Activated CD8-positive, alpha-beta memory T cell treated with anti-CD3 and anti-CD28 coated beads for 36 hours (primary cell): ENCODE measurements at regions not wholly inside any gene's neighbourhood (a gene's known extent, or its start where the extent isn't known, plus 50 kb on each side); places are given as distances from the start of the nearest gene placed in this dataset.
"Not testable (repeated sequence)": the region's sequence is repeated elsewhere in the genome, so short reads cannot be mapped to it uniquely, and the experiment has no call there.

Source experiments
- CTCF ChIA-PET: fragments of 350-600 bp; sonication (Branson Sonifier 250); formaldehyde crosslinking; loops from one replicate; lab custom pipeline; 2021; ENCODE audit warnings: antibody characterized with exemption; lab: Charles Lee
- POLR2A ChIA-PET: fragments of 350-600 bp; sonication (Branson Sonifier 250); formaldehyde crosslinking; loops from one replicate; lab custom pipeline; 2021; ENCODE audit warnings: antibody characterized with exemption; lab: Charles Lee

DNA sequence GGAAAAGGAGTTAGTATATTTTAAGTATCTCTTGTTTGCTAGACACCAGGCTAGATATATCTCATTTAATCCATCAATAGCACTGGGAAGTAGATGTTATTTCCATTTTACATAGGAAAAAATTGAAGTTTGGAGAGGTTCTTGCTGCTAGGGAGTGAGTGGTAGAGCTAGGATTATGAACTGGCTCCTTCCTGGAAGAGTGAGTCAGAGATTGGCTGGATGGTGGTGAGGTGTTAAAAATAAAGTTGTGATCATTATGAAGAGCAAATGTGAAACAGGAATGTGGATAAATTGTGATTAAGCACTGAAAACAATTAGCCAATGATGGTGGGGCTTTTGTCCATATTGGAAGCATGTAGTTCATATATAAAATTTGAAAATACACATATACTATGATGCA lies 234.2 kb downstream of the WNT5A start:
- CTCF ChIA-PET = no interaction called here
- POLR2A ChIA-PET = no interaction called here

DNA sequence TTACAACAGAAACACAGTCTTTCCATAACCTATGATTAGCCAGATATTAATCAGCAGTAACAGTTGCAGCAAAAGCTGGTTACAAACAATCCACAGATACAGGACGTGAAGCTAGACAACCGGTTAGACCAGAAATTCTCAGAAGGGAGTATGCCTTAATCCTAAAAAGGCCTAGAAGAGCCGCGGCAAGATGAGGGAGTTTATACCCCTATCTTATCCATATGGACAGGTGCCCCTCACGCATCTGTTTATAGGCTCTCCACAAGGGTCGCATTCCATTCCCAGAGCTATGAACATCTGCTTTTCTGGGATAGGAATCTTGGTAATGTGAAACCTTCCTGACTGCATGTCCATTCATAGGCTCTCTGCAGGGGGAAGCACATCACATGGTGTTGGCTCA lies 237.9 kb downstream of the WNT5A start:
- POLR2A ChIA-PET = not testable (repeated sequence)

DNA sequence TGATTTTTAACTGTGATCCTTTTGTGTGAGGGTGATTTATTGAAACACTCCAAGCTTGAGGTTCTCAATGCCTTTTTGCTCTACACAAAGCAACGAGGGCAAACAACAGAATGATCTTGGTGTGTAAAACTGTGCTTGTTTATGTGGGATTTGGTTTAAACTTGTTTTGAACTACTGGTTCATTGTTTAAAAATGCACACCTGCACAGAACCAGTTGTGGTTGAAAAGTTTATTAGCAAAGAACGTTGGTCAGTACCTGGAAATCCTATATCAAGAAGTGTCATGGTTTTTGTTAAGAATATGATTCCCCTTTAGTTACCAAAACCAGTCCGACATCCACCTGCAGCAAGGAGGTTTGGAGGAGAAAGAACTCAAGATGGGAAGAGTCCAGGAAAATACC lies 239.4 kb downstream of the WNT5A start:
- ChIA-PET CTCF (no interaction called here), POLR2A (no interaction called here)

More for the DNA sequence above, 237.9 kb downstream of the WNT5A start:
- CTCF ChIA-PET = not testable (repeated sequence)

DNA sequence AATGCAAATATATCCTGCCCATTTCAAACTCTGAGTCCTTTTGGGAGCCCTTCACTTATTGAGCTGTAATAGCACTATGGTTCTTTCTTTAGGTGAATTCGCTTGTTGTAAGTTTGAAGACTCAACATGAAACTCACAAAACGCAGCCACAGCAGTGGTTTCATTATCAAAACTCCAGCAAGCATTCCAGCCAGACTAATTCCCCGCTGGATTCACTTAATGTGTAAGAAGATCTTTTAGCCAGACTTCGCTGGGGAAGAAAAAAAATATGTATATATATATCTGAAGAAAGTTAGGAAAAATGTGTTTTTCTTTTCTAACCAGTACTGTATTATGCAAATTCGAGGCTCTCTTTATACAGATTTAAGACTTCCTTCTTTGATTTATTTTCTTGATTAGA lies 241.1 kb downstream of the WNT5A start:
- CTCF ChIA-PET = no interaction called here

DNA sequence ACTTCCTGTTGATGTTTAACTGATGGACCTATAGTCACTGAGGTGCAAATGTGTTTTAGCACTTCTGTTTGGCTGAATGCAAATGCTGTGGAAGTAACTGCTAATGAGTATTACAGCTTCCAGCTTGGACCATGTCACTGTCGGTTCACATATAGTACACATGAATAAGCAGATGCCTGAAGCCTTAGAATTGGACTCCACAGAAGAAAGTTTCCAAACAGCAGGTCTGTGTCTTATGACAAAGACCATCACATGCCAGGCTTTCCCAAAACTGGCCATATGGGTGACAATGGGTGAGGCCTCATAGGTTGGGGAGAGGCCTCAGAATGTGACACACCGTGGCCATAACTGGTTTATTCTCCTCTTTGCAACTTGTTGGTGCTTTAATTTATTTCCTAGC lies 241.8 kb downstream of the WNT5A start:
- CTCF ChIA-PET = no interaction called here
- POLR2A ChIA-PET = no interaction called here

More for the DNA sequence above, 241.1 kb downstream of the WNT5A start:
- POLR2A ChIA-PET = no interaction called here

DNA sequence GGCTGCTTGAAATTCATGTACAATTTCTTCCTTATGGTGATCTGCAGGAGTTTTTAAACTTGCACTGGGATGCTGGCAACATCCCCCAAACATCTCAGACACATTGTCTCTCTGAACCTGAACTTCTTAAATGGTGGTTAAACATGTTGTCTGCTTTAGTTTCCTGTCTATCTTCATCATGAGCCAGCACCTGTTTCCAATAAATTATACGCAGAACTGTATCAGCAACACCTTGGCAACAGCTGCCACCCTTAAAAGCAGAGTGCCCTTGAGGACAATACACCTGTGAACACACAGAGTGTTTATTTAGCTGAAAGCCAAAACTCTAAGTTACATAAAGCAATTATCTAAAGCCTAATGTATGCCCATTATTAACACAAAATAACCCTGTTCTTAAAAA lies 242.9 kb downstream of the WNT5A start:
- CTCF ChIA-PET = no interaction called here
- POLR2A ChIA-PET = no interaction called here

DNA sequence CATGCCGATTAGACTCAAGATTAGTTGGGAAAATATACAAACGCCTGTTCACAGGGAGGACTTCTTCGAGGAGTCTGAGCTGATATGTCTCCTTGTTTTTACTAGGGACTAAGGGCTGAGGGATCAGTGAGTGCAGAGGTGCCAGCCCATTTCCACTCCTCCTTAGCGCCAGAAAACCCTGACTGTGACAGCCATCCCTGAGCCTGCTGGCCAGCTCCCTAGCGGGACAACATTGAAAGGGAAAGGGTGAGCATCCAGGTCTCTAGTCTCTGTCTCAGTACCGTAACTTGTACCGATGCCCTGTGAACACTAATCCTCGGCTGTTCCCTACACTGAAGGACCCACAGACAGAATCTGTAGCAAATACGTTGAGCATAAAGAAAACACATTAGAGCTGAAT lies 243.4 kb downstream of the WNT5A start:
- ChIA-PET CTCF (no interaction called here), POLR2A (no interaction called here)

DNA sequence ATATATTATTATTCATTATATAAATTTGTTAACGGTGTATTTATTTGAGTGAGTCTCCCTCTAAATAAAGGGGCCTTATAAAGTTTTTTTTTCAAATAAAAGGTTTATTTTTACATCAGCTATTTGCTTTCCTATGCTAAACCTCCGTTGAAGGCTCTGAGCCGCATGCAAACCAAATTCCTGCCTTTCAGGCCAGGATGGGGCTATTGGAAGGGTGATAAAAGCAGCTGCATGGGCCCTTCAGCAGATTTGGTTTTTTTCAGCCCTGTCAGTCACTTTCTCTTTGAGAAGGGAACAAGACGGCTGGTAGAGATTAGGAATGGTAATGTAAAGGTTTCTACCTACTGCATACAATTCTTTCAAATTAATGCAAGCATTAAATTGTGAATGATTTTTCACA lies 244.2 kb downstream of the WNT5A start:
- ChIA-PET POLR2A (no interaction called here), CTCF (no interaction called here)

DNA sequence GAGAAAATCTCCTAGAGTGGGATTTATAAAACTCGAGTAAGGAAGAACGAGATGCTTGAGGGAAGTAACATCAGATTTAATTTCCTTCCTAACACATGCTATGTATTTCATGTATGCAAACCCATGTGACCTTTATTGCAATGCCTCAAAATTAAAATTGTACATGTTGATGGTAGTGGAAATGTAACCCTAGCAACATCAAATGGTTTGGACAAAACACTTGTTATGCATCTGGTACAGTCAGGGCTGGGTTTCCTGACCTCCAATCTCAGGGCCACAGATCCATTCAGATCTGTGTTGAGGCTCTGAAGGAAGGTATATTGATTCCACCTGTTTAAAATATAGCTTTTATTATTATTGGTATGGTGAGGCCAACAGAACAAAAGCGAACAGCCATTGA lies 246.0 kb downstream of the WNT5A start:
- POLR2A ChIA-PET = no interaction called here
- CTCF ChIA-PET = no interaction called here

DNA sequence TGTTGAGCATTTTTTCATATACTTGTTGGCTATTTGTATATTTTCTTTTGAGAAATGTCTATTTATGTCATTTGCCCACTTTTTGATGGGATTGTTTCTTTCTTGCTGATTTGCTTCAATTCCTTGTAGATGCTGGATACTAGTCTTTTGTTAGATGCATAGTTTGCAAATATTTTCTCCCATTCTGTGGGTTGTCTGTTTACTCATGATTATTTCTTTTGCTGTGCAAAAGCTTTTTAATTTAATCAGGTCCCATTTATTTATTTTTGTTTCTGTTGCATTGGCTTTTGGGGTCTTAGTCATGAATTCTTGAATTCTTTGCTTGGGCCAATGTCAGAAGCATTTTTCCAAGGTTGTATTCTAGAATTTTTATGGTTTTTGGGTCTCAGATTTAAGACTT lies 251.7 kb downstream of the WNT5A start:
- ChIA-PET CTCF (no interaction called here), POLR2A (no interaction called here)

DNA sequence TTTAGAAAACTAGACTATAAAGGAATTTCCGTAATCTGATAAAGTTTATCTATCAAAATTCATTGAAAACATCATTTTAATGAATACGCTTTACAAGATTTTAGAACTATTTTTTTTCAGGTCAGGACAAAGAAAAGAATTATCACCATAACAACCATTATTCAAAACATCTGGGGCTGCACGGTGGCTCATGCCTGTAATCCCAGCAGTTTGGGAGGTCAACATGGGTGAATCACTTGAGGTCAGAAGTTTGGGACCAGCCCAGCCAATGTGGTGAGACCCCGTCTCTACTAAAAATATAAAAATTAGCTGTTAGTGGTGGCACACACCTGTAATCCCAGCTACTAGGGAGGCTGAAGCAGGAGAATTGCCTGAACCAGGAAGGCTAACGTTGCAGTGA lies 260.4 kb downstream of the WNT5A start:
- POLR2A ChIA-PET = no interaction called here

DNA sequence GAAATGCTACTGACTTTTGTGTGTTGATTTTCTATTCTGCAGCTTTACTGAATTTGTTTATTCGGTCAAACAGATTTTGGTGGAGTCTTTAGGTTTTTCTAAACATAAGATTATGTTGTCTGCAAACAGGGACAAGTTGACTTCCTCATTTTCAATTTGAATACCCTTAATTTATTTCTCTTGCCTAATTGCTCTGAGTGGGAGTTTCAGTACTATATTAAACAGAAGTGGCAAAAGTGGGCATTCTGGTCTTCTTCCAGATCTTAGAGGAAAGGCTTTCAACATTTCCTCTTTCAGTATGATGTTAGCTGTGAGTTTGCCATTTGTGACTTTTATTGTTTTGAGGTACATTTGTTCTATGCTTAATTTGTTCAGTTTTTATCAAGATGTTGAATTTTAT lies 268.5 kb downstream of the WNT5A start:
- ChIA-PET CTCF (no interaction called here), POLR2A (no interaction called here)

More for the DNA sequence above, 260.4 kb downstream of the WNT5A start:
- CTCF ChIA-PET = no interaction called here

DNA sequence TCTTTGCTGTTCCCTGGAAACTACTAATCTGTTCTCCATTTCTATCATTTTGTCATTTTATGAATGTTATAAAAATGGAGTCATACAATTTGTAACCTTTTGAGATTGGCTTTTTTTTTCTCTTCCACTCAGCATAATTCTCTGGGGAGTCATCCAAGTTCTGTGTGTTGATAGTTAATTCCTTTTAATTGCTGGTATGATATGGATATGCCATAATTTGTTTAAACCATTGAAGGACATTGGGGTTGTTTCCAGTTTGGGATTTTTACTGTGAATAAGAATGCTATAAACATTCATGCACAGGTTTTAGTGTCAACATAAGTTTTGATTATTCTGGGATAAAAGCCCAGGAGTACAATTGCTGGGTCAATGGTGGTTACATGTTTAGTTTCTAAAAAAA lies 279.4 kb downstream of the WNT5A start:
- CTCF ChIA-PET = no interaction called here
- POLR2A ChIA-PET = no interaction called here

DNA sequence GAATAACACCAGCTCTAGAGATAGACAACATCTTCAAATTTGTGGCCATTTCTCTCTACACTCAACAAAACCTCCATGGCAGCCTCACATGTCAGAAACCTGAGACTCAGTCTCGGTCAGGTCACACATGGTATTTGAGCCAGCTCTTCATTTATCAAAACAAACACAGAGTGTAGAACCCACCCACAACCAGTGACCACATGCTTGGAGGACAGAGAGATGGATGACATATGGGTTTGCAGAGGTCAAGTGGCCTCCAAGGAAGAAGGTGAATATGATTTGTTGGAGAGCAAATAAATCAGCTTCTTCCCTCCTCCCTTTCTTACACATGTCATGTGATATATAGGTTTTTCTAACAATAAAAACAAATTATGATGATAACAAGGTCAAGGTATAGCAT lies 278.1 kb upstream of the LRTM1 start:
- POLR2A ChIA-PET = no interaction called here
- CTCF ChIA-PET = no interaction called here

DNA sequence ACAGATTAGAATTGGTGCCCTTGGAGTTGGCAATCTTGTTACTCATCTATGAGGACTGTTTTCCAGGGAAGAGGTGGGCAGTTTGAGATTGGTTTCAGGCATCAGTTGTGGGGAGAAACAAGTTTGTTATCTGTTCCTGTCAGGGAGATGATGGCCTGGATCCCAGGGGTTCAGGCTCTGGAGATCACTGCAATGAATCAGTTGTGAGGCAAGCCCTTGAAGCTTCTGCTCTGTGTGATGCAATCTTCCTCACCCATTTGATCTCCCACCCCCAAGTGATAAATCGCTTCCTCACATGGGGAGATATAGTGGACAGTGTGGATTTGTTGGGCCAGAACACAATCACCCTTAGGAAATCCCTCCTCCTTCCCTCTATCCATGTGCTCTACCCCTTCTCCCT lies 276.6 kb upstream of the LRTM1 start:
- ChIA-PET POLR2A (no interaction called here), CTCF (no interaction called here)

DNA sequence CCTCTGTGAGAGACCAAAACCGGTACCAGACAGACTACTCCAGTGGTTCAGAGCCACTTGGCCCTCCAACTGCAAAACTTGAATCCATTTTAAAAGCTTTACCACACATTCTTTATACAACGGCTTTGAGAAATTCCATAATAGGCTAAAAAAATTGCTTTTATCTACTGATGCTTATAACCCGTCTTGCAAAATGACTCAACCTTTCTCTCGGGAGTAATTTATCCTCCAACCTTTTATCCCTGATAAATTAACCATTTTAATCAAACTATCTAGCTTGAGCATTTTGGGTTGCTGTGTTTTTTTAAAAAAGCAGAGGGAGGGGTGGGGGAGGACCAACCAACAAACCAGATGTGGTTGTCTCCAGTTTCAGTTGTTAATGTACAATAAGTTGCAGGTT lies 275.7 kb upstream of the LRTM1 start:
- CTCF ChIA-PET = interaction anchor here (0.6 kb wide), 1 partner anchor 1046 kb away, joined by 3 read pairs; no protein-coding TSS in a partner anchor
- POLR2A ChIA-PET = no interaction called here

DNA sequence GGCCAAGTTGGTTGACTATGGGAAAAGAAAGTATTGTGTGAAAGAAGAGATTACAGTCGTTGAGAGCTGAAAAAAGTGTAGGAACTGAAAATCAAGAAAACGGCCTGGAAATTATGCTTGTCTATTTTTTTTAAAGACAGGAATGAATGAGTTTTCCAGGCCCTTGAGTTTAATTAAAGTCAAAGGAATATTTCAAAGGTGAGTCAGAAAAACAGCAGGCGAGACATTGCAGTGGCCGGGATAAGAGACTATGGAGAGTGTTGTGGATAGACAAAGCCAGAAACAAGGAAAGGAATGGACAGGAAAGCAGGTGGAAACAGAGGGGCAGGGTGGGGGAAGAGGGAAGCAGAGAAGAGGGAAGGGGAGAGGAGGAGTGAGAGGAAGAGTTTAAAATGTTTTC lies 275.1 kb upstream of the LRTM1 start:
- POLR2A ChIA-PET = no interaction called here
- CTCF ChIA-PET = interaction anchor here (0.6 kb wide), 1 partner anchor 1047 kb away, joined by 3 read pairs; no protein-coding TSS in a partner anchor

DNA sequence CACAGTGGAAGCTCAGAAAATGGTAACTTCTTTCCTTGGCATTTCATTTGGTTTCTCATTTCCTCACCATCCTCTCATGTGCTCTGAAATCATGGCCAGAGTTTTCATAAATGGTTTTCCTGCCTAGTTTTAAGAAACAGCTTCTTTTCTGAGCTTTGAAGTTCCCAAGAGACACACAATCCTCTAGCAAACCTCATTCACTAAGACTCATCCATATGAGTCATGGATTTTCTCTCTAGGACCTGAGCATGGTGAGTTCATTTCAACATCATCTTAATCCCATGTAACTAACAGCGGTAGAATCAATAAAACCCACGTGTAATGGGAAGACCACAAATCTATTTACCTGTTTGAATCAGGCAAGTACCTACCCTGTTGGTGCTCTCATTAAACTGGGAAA lies 274.5 kb upstream of the LRTM1 start:
- POLR2A ChIA-PET = no interaction called here
- CTCF ChIA-PET = no interaction called here

DNA sequence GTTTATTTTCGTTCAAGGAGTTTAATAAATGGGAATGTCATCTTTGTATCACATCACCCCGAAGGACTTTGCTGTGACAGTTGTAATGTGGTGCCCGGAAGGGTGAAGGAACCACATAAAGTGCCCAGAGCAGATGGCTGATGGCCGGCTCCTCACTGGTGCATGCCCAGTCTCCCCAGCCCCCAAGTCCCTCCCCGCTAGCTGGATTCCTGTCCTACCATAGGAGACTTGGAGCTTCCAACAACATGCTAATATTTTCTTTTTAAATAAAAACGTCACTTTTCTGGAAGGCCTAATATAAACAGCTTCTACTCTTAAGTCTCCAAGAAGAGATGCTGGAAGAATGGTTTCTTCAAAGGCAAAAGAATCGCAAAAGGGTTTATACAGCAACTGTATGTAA lies 273.9 kb upstream of the LRTM1 start:
- POLR2A ChIA-PET = no interaction called here
- CTCF ChIA-PET = no interaction called here

DNA sequence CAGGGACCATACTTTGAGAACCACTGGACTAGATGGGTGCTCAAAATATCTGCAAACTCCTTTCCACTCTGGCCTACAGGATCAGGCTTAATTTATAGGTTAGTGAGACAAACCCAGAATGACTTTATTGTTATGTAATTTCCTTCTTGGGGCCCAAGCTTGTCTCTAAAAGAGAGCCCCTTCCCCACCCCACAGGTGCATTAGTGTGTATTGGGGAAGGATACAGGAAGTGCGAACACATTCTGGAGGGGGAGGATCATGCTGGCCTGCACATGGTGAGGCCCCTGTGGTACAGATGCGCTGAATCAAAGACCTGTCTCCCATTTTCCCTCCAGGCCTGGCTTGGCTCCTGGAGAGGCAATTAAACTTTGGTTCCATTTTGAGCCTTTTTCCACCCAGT lies 273.0 kb upstream of the LRTM1 start:
- ChIA-PET CTCF (no interaction called here), POLR2A (no interaction called here)

DNA sequence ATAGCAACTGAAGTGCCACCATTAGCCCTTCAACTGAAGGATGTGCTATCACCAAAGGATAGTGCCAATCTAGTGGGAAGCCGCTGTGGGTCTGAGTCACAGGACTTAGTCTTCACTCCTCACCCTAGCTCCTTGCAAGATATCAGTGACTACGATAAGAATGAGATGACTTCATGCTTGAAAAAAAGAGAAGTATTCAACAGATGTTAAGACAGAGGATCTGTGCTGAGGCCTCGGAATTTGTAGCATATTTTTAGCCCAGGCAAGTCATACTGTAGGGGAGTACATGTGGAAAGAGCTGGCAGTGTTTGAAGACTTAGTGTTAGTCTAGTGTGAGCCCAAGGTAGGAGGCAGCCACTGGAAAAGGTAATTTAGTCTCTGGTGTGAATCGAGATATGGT lies 270.7 kb upstream of the LRTM1 start:
- ChIA-PET POLR2A (no interaction called here), CTCF (no interaction called here)

DNA sequence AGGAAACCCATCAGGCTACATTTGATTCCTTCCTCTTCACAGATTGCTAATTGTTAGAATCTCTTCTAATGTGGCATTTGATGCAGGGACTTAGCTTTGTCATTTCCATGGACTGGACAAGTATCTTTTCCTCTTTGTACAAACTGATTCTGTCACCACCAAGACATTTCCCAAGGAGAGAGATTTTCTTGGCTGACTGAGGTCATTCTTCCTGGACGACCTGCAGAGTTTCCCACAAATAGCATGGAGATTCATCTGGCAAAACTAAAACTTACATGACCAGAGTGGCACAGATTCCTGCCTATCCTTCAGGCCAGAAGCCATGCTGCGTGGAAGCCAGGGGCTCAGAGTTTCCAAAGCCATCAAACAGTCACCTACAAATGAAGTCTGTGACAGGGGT lies 269.2 kb upstream of the LRTM1 start:
- POLR2A ChIA-PET = no interaction called here
- CTCF ChIA-PET = no interaction called here

DNA sequence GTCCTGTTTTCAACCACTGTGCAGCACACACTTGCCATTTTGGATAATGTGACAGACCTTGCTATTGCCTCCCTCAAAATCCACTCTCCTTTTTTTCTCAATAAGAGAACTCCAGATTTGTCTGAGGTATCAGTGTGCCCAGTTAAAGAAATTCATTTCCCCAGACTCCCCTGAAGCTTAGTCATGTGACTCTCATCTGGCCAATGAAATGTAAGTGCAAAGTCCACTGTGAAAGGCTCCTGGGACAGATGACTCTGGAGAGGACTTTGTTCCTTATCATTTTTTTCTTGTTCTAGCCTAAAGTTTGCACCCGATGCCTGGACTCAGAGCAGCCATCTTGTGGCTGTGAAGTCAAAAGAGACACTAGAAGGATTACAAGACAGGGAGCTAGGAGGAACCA lies 268.6 kb upstream of the LRTM1 start:
- POLR2A ChIA-PET = no interaction called here
- CTCF ChIA-PET = no interaction called here
